GM18519 (cell line): ENCODE measurements at regions not wholly inside any gene's neighbourhood (a gene's known extent, or its start where the extent isn't known, plus 50 kb on each side); places are given as distances from the start of the nearest gene placed in this dataset.
"Not testable (repeated sequence)": the region's sequence is repeated elsewhere in the genome, so short reads cannot be mapped to it uniquely, and the experiment has no call there.

Experiments
- ATAC-seq: cut with Tn5 transposase; IDR thresholded peaks from one replicate; pipeline ENCODE4 v1.9.1; 2021; ENCODE audit warnings: mild to moderate bottlenecking, moderate library complexity; ENCODE audit not compliant: unreplicated experiment, low FRiP score

DNA sequence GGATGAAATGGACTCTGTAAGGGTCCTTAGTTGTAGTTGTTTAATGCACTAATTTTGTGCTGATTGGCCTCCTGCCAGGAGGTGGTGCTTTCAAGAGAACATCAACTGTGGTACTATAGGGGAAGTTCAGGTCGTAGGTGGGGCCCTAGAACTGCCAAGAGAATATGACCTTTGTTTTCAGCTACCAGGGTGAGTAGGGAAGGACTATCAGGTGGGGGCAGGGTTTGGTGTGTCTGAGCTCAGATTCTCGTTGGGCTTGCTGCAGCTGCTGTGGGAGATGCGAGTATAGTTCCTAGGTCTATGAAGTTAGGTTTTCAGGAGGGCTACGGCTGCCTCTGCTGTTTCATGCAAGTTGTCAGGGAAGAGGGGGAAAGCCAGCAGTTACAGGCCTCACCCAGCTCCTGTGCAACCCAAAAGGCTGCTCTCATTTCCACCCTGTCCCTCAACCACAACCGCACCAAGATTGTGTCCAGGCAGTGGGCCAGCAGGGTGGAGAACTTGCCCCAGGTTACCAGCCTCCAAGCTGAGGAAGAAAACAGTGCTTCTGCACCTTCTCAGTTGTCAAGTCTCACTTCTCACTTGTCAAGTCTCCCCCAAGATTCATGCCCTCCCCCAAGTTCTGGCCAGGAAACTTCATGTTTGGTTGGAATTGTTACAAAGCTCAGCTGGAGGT, 626.5 kb upstream of the MAP3K7 start:
- ATAC-seq, result no peak

DNA sequence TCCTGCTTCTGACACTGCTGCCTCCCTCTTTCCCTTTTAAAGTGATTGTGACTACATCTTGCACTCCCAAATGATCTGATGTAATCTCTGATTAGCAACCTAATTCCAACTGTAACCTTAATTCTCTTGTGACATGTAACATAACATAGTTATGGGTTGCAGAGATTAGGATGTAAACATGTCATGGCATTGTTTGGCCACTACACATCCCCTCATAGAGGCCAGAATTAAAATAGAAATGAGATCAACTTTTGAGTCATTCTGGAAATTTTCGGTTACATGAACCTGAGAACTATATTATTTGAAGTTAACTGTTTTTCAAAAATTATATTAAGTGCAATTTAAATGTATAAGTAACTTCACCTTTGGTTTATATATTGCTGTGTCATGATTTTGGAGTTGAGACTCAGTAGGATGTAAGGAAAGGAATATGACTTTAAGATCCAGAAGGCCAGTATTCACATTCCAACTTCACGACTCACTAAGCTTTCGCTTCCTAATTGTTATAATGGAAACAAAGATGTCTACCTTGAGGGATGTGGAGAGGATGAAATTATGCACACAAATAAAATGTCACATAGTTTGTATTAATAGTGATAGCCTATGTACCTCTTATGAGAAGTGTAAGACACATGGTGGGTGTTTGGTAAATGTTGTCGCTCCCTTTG, 611.9 kb upstream of the MAP3K7 start:
- ATAC-seq, result no peak

DNA sequence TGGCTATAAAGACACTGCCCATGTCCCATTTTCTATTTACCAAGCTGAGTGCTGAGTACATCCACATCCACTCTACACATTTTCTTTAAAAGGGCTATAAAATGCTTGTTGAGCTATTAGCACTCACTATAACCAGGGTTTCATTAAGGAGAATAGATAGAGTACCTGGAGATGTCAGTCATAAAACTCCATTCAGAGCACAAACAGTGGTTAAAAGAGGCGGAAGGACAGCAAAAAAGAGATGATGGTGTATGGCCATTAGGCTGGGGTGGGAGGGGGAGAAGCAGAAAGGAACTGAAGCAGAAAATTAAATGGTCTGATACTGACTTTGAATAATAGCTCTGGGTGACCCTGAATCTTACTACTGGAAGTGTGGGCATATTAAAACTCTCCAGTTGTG, 609.9 kb upstream of the MAP3K7 start:
- no peak for ATAC-seq

DNA sequence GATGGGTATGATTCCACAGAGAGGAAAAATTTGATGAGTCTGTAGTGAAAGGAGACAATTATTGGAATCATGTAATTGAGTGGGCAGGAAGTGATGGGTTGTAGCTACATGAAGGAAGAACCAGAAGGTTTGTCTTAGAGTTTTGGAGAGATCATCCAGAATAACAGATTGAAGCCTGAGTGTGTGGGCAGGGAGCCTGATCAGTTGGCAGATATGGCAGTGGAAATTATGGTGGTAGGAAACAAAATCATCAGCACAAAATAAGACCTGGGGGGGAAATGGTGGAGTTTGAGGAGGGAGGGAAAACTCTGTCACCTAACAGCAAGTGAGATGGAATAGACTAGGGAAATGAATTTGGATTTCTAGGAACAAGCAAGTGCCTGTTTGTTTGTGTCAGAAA, 606.6 kb upstream of the MAP3K7 start:
- ATAC-seq, result no peak

DNA sequence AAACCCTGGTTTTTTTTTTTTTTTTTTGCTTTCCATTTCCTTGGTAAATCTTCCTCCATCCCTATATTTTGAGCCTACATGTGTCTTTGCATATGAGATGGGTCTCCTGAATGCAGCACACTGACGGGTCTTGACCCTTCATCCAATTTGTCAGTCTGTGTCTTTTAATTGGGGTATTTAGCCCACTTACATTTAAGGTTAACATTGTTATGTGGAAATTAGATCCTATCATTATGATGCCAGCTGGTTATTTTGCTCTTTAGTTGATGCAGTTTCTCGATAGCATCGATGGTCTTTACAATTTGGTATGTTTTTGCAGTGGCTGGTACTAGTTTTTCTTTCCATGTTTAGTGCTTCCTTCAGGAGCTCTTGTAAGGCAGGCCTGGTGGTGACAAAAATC, 603.2 kb upstream of the MAP3K7 start:
- not testable (repeated sequence) for ATAC-seq

DNA sequence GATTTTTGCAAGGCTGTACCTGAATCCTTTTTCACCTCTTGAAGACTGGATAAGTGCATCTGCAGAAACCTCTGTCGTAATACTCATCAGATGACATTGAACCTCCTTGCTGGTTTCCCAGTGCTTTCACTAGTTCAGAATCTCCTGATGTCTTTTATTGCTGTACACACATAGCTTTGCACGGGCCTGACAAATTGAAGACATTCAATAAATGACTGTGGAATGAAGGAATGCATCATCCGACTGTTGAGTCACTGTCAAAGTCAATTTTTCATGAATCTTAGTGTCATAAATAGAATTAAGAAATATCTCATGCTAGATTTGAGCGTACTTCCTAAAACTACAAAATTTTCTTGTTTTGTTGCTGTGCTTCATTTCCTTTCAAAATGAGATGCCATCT, 598.2 kb upstream of the MAP3K7 start:
- no peak for ATAC-seq

DNA sequence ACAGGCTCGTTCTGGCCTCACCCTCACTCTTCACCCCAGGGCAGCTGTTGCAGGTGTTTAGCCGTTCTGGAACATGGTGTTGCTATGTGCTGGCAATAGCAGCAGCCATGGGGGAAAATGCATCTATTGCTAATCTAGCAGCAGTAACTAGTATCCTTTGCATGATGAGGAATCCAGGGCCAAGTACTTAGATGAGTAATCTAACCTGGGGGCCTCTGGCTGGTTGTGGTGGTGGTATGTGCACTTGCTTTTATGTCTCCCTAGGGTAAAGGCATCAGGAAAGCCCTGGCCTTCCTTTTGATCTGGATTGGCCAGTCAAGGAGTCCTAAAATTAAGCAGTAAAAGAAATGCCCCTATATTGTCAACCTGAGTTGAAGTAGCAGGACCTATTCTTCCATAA, 594.5 kb upstream of the MAP3K7 start:
- ATAC-seq, result no peak

DNA sequence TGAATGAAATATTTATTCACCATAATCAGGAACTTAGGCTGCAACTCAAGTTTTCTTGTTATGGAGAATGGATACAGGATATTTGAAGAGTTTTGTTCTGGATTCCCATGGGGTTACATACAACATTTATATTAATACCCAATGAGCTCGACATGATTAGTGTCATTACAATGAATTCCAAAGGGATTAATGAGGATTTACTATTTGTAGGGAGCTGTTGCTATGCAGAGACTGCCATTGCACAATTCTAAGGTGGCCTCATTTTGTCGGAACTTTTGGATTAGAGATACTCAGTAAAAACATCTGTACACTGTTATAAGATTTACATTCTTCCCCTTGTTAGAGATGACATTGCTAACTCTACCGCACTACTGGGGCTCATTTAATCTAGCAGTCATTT, 586.8 kb upstream of the MAP3K7 start:
- no peak for ATAC-seq

DNA sequence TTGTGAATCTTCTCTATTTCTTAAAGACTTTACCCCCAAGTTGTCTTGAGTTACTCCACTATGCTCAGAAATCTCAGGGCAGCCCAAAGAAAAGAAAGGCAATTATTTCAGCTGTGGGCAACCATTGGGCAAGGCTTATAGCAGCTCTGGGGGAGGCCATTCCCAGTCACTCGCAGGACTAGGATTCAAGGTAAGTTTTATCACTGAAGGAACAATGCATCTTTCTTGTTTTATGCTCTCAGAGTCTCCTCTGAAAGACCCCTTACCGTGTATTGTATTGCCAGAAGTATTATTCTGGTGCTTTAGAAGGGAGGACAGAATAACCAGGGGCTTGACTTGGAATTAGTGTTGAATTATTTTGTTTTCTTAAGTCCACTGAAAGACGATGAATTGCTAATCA, 586.3 kb upstream of the MAP3K7 start:
- no peak for ATAC-seq

DNA sequence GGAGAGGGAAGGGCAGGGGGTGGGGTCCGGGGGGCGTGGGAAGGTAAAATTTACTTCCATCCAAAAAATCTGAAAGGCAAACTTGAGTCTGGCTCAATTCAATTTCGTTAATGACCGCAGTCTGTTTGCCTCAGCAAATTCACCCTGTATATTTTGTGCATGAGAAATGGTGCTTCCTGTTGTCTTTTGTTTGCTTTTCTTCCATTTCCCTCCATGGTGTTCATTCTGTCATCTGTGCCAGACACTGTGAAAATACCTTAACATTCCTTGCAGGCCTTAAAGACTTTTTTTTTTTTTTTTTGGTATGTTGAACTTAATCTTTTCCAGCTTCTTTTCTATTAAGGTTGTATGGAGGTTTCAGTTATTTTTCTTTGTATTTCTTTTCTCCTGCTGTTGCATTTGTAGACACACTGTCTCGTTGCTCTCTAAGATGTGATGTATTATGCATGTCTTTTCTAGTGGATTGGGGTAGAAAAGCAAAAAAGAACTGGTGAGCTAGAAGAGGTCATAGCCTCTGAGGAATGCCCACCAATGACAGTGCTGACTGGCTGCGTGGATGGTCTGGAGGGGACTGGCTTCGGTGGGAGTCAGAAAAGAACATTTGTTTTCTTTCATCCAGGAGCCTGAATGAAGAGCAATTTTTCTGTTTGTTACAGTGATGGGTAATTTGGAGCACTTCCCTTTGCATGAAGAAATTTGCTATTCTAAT, 585.0 kb upstream of the MAP3K7 start:
- ATAC-seq, result no peak

DNA sequence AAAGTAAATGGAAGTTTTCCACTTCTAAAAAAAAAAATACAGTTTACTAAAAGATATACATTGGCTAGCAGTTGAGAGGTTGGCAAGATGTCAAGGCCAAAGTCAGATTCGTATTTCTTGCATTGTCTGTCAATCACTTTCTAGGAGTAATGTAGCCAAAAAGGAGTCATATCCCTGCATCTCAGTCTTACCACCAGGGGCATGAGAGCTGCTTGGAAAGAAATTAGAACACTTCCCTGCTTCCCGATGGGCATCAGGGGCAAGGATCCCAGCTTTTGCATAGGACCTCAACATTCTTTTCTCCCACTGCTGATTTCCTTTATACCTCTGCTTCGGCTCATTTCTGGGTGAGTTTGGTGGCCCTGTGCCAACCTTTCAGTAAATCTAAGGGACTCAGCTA, 581.0 kb upstream of the MAP3K7 start:
- ATAC-seq, result no peak

DNA sequence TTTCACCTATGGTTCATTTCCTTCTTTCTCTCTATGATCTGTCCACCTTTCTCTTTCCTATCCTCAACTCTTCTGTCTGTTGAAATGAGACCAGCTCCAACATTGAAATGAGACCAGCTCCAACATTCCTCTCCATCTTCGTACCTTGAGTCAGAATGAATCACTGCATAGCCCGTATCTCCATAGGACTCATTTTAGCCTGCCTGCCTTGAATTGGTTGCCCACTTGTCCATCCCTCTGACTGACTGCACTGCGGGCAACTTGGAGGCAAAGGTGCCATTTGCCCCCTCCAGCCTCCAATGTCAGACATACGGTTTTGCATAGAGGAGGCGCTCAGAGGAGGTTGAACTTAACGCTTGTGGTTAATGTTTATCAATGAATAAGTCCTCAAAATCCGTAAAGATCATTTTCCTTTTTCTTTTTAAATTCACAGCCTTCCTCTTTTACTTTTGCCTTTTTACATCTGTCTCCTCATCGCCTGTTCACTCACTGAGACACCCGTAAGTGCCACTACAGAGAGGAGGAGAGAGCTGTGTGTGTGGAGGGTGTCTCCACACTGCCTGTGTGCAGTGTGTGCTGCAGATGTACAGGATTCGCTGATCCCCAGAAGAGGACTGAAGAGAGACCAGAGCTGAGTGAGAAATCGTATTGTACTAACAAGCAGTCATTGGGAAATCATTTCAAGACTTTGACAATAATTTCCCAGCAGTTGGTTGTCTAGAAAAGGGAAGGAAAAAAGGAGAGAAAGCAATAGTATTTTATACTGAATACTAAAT, 579.6 kb upstream of the MAP3K7 start:
- no peak for ATAC-seq

DNA sequence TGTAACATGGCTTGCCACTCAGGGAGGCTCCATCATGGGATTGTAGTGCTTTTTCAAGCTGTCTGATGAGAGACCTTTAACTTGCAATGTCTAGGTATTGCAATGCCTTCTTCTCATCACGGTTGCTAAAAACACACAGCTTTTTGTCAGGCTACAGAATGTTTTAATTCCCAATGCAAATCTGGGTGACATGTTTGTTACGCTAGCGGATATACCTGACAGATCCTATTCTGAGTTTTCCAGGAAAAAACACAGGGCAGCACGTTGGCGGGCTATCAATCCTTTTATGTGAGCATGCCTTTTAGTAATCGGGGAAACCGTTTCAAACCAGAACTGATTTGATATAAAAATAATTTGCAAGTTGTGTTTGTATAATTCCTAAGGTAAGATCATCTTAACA, 577.2 kb upstream of the MAP3K7 start:
- ATAC-seq, result no peak

DNA sequence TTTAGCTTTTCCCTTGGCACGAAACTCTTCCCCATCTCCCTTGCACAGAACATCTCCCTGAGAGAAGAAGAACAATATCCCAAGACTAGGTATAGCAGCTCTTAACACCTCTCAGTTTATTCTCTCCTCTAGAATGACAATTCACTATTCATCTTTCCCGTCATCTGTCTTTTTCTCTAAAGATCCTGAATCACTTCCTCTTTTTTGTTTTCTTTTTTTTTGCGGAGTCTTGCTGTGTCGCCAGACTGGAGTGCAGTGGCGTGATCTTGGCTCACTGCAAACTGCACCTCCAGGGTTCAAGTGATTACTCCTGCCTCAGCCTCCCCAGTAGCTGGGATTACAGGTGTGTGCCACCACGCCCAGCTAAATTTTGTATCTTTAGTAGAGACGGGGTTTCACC, 574.4 kb upstream of the MAP3K7 start:
- no peak for ATAC-seq

DNA sequence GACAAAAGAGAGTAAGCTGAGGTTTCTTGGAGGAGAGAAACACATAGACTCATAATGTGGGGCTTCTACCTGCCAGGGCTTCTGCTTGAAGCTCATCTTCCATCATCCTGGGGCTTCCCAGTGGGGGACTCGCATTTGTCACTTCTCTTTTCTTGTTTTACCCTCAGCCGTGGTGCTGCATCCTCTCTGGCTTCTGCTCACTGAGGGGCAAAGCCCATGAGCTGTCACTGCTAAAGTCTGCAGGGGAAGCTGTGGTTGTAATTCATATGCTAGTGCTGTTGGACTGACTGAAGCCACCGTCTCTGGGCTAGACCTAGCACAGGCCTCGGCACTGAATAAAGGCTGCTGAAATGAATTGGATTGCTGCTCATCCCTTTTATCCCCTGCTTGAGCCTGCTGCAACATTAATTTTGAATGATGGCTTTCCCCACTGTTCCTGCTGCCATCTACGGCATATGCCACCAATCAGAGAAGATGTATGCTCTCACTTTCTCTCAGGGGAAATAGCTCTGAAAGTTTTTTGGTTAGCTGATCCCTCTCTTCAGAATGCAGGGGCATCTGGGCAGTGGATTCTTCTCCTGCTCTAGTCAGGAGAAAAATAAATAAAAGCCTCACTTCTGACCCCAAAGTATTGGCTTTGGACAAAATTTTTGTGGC, 568.4 kb upstream of the MAP3K7 start:
- peak; percentile 49 for ATAC-seq

DNA sequence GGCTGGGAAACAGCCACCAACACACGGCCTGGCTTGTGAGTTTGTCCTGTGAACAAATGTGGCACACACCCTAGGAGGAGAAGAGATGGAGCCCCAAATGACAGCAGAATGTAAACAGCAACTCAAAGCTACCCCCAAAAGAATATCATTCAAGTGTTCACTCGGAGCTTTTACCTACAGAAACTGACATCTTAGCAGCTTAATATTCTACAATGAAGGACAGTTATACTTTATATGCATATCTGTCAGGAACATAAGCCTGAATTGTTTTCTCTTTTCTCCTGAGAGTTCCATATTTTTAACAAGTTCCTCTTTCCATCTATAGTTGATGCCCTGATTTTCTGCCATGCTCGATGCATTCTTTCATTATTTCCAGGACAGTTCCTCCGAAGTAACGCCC, 566.0 kb upstream of the MAP3K7 start:
- ATAC-seq, result no peak

DNA sequence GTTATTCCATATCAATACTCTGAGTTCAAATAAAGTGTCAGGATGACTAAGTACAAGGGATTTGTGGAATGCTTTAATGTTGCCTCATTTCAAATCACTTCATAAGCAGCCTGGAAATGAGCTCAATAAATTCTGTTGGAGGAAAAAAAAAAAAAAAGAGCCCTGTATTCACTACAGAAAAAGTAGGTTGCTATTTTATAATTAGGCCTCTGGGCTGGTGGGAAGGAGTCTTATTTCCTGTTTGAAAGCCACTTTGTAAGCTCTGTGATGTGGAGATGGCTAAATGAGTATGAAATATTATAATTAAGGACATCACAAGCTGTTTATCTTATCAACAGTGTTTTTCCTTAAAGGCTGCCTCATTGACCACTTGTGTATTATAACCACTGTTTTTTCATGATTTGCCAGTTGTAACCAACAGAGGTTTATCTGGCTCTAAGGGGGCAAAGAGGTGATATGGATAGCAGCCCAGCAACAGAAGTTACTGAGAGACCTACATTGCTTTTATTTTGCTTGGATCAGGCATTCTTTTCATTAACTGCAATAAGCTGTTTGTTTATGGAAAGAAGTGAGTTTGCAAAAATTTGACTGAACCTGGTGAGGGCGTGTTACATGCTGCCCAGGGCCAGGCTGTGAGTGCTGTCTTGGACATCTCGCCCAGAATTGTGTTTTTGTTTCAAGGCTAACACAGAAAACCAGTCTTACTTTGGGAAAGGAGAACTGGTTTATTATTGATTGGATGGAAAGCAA, 563.3 kb upstream of the MAP3K7 start:
- ATAC-seq, result no peak

DNA sequence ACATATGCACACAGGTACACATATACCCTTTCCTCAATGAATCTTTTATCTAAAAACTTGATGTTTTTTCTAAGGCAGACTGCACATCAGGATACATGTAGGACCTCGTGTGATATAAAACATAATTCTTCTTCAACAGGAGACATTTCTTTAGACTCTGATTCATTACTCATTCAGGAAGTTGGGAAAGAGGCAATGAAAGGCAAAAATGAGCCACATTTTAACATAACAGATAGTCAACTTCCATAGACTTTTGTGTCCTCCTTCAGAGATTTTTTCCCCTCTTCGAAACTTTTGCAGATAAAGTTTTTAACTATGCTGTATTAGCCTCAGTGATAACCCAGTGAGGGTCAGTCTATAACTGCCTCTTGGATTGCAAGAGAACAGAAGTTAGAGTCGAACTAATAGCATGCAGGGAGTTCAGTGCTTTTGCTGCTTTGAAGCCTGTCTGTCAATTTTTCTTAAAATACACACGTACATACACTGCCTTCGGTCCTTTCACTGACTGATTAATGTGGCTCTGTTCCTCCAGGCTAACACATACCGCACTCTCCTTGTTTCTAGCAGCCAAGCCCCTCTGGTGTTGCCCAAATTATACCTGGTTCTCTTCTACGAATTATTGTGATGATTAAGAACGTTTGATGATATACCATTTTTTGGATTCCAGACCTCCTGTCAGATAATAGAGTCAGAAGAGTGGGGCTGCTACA, 562.5 kb upstream of the MAP3K7 start:
- ATAC-seq, result no peak

DNA sequence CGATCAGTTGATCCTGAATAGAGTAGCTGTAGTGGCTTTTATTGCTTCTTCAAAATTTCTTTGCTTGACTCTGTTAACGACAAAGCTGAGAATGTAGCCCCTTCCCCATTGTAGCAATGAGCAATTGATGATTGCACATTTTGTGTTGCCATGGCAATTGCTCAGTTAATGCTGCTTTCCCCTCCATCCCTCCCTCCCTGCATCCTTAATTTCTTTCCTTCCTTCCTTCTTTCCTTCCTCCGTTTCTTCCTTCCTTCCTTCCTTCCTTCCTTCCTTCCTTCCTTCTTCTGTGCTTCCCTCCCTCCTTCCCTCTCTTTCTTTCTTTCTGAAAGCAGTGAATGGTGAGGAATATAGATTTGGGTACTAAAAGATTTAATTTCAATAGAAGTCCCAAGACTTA, 557.3 kb upstream of the MAP3K7 start:
- ATAC-seq, result no peak
